ENCODE measurements at regions not wholly inside any gene's neighbourhood (a gene's known extent, or its start where the extent isn't known, plus 50 kb on each side); places are given as distances from the start of the nearest gene placed in this dataset.

- Histone ChIP-seq H3F3A (ENCODE audit: control insufficient read depth, insufficient read depth) (no peaks in the 10 kb centered on the region), H3K4me1 (ENCODE audit: control insufficient read depth, low read length) (no peaks in the 10 kb centered on the region), H3K27ac (ENCODE audit: low read depth, low read length) (no peak overlapping the region), H3K27me3 (ENCODE audit: control insufficient read depth, low read length) (no peaks in the 10 kb centered on the region), H3K36me3 (ENCODE audit: control insufficient read depth, low read length) (no peaks in the 10 kb centered on the region), H4K20me1 (ENCODE audit: control insufficient read depth, insufficient read depth, low read depth, low read length) (no peaks in the 10 kb centered on the region), H3K79me2 (ENCODE audit: control insufficient read depth, low read length) (no peaks in the 10 kb centered on the region), H3K4me2 (ENCODE audit: low read length) (no peak overlapping the region), H3K4me3 (ENCODE audit: low read length) (no peak overlapping the region), H3K9me2 (replicated peaks; ENCODE audit: control insufficient read depth, low read length) (no peaks in the 10 kb centered on the region), H3K9me3 (ENCODE audit: control insufficient read depth, insufficient read depth, low read length) (no peaks in the 10 kb centered on the region)
- TF ChIP-seq EZH2phosphoT487 (IDR thresholded peaks at IDR 0.05; ENCODE audit: borderline replicate concordance, low read length) (no peak), CTCF (IDR thresholded peaks at IDR 0.05; ENCODE audit: low read depth, low read length, poor library complexity, severe bottlenecking) (no peak)
Measured at GRCh38 chr12:61920230-61920629, 340.0 kb upstream of the USP15 start.

- Histone ChIP-seq H3F3A (ENCODE audit: control insufficient read depth, insufficient read depth) (no peaks in the 10 kb centered on the region), H3K4me3 (ENCODE audit: low read length) (no peak overlapping the region), H3K9me2 (replicated peaks; ENCODE audit: control insufficient read depth, low read length) (no peaks in the 10 kb centered on the region), H3K9me3 (ENCODE audit: control insufficient read depth, insufficient read depth, low read length) (no peaks in the 10 kb centered on the region), H4K20me1 (ENCODE audit: control insufficient read depth, insufficient read depth, low read depth, low read length) (no peaks in the 10 kb centered on the region), H3K36me3 (ENCODE audit: control insufficient read depth, low read length) (no peaks in the 10 kb centered on the region), H3K27me3 (ENCODE audit: control insufficient read depth, low read length) (no peaks in the 10 kb centered on the region), H3K4me1 (ENCODE audit: control insufficient read depth, low read length) (no peaks in the 10 kb centered on the region), H3K27ac (ENCODE audit: low read depth, low read length) (no peak overlapping the region), H3K79me2 (ENCODE audit: control insufficient read depth, low read length) (no peaks in the 10 kb centered on the region), H3K4me2 (ENCODE audit: low read length) (no peak overlapping the region)
- TF ChIP-seq CTCF (IDR thresholded peaks at IDR 0.05; ENCODE audit: low read depth, low read length, poor library complexity, severe bottlenecking) (no peak), EZH2phosphoT487 (IDR thresholded peaks at IDR 0.05; ENCODE audit: borderline replicate concordance, low read length) (no peak)
Measured at GRCh38 chr12:61923152-61923551, 337.1 kb upstream of the USP15 start.

GRCh38 chr12:61934564-61934963 lies 325.6 kb upstream of the USP15 start:
- H3K4me2 ChIP-seq (ENCODE audit: low read length), result no peak overlapping the region
- H3K9me3 ChIP-seq (ENCODE audit: control insufficient read depth, insufficient read depth, low read length), result no peaks in the 10 kb centered on the region
- TF ChIP-seq CTCF (IDR thresholded peaks at IDR 0.05; ENCODE audit: low read depth, low read length, poor library complexity, severe bottlenecking) (no peak), EZH2phosphoT487 (IDR thresholded peaks at IDR 0.05; ENCODE audit: borderline replicate concordance, low read length) (no peak)
- H3K27ac ChIP-seq (ENCODE audit: low read depth, low read length), result no peak overlapping the region
- no peak overlapping the region for H3K4me3 ChIP-seq (ENCODE audit: low read length)
- no peaks in the 10 kb centered on the region for H3K79me2 ChIP-seq (ENCODE audit: control insufficient read depth, low read length)
- H3K9me2 ChIP-seq (replicated peaks; ENCODE audit: control insufficient read depth, low read length), result no peaks in the 10 kb centered on the region
- H3K4me1 ChIP-seq (ENCODE audit: control insufficient read depth, low read length), result no peaks in the 10 kb centered on the region
- no peaks in the 10 kb centered on the region for H3K36me3 ChIP-seq (ENCODE audit: control insufficient read depth, low read length)
- no peaks in the 10 kb centered on the region for H3F3A ChIP-seq (ENCODE audit: control insufficient read depth, insufficient read depth)
- no peaks in the 10 kb centered on the region for H3K27me3 ChIP-seq (ENCODE audit: control insufficient read depth, low read length)
- no peaks in the 10 kb centered on the region for H4K20me1 ChIP-seq (ENCODE audit: control insufficient read depth, insufficient read depth, low read depth, low read length)

- H4K20me1 ChIP-seq (ENCODE audit: control insufficient read depth, insufficient read depth, low read depth, low read length), result no peaks in the 10 kb centered on the region
- no peaks in the 10 kb centered on the region for H3K79me2 ChIP-seq (ENCODE audit: control insufficient read depth, low read length)
- no peaks in the 10 kb centered on the region for H3K4me1 ChIP-seq (ENCODE audit: control insufficient read depth, low read length)
- no peak overlapping the region for H3K4me2 ChIP-seq (ENCODE audit: low read length)
- no peak for TF ChIP-seq CTCF (IDR thresholded peaks at IDR 0.05; ENCODE audit: low read depth, low read length, poor library complexity, severe bottlenecking)
- no peak for TF ChIP-seq EZH2phosphoT487 (IDR thresholded peaks at IDR 0.05; ENCODE audit: borderline replicate concordance, low read length)
- no peak overlapping the region for H3K4me3 ChIP-seq (ENCODE audit: low read length)
- no peaks in the 10 kb centered on the region for H3F3A ChIP-seq (ENCODE audit: control insufficient read depth, insufficient read depth)
- H3K27ac ChIP-seq (ENCODE audit: low read depth, low read length), result no peak overlapping the region
- no peaks in the 10 kb centered on the region for H3K27me3 ChIP-seq (ENCODE audit: control insufficient read depth, low read length)
- no peaks in the 10 kb centered on the region for H3K36me3 ChIP-seq (ENCODE audit: control insufficient read depth, low read length)
- no peaks in the 10 kb centered on the region for H3K9me2 ChIP-seq (replicated peaks; ENCODE audit: control insufficient read depth, low read length)
- H3K9me3 ChIP-seq (ENCODE audit: control insufficient read depth, insufficient read depth, low read length), result no peaks in the 10 kb centered on the region
Measured at GRCh38 chr12:61939977-61940376, 320.2 kb upstream of the USP15 start.

Data from DOHH2 (cell line).